Adrenal gland (tissue), 9 donors: ENCODE measurements at regions not wholly inside any gene's neighbourhood (a gene's known extent, or its start where the extent isn't known, plus 50 kb on each side); places are given as distances from the start of the nearest gene placed in this dataset.

Source experiments
- DNase-seq, 7 donors: peaks; one replicate each; pipeline ENCODE4 v3.0.0-alpha.2; 2019 to 2020
- H3K27ac ChIP-seq, 5 donors: fragments of 200-600 bp; sonication (generic) in 4 of 5; 1 replicate in 3 of 5; 2 replicates in 2 of 5; pipeline versions ENCODE4 v1.5.1 to v1.8.0; 2016 to 2020; ENCODE audit warnings: mild to moderate bottlenecking in 1 of 5
- H3K27me3 ChIP-seq: fragments of 200-600 bp; 2 replicates; pipeline ENCODE4 v1.8.0; 2021
- H3K36me3 ChIP-seq, 2 donors: fragments of 200-600 bp; replicated peaks in 1 of 2; 1 replicate in 1 of 2; 2 replicates in 1 of 2; pipeline versions ENCODE4 v1.5.1 to v1.8.0; 2018 to 2022
- H3K4me1 ChIP-seq, 2 donors: fragments of 200-600 bp; replicated peaks in 1 of 2; 1 replicate in 1 of 2; 2 replicates in 1 of 2; pipeline versions ENCODE4 v1.5.1 to v1.8.0; 2018 to 2021
- H3K4me3 ChIP-seq, 4 donors: fragments of 200-600 bp; sonication (generic) in 3 of 4; one replicate each; pipeline ENCODE4 v1.5.1; 2016 to 2018
- H3K9me3 ChIP-seq, 3 donors: fragments of 200-600 bp; sonication (generic) in 1 of 3; replicated peaks in 1 of 3; 1 replicate in 2 of 3; 2 replicates in 1 of 3; pipeline versions ENCODE4 v1.5.1 to v1.8.0; 2016 to 2021
- POLR2A ChIP-seq, 2 donors: fragments of 450-650 bp; IDR thresholded peaks; one replicate each; pipeline ENCODE4 v1.6.1; 2017; ENCODE audit warnings: antibody characterized with exemption in 2 of 2, mild to moderate bottlenecking in 2 of 2, moderate library complexity in 1 of 2
- WGBS, 4 donors: extraction: QIAGEN DNeasy Blood & Tissue Kit in 2 of 4; methylation state at CpG; one replicate each; pipeline versions ENCODE4 v1.1.5 to v1.1.7; 2013 to 2017; 5-methylcytosine and 5-hydroxymethylcytosine counted together
- intact Hi-C, 2 donors: fragments of 100-400 bp; cut with DNase I; formaldehyde crosslinking; loops; one replicate each; pipeline versions ENCODE4 v1.14.1 to v1.15.0; 2022 to 2023
- TF ChIP-seq, protein P1 (sequence below), 6 experiments: fragments of 450-650 bp in 4 of 6; fragments of 200-600 bp in 2 of 6; sonication (generic) in 1 of 6; IDR thresholded peaks; 1 replicate in 5 of 6; 2 replicates in 1 of 6; pipeline versions ENCODE4 v1.5.1 to v1.8.0; 2016 to 2021; ENCODE audit warnings: antibody characterized with exemption in 6 of 6, mild to moderate bottlenecking in 2 of 6, moderate library complexity in 1 of 6
- donor health status: healthy with polysubstance abuse.
- donor health status: Bipolar disorder and iron deficiency.
- donor health status: DM: yes; HTN: yes; CAD: no.
- donor health status: DM: no; HTN: no; CAD: no.
- donor health status: DM: no; HTN: no; CAD: no.

- Histone ChIP-seq H3K9me3 (no peaks in the 10 kb centered on the region), H3K4me3 (no peak overlapping the region), H3K4me1 (no peaks in the 10 kb centered on the region), H3K27ac (no peak overlapping the region), H3K36me3 (no peaks in the 10 kb centered on the region), H3K27me3 (no peaks in the 10 kb centered on the region)
- intact Hi-C loops: no loop called here
- WGBS, 4 donors: 60 to 89% (median 77%) methylated on average over 2 of the region's 2 CpGs
- TF ChIP-seq, protein P1, sequence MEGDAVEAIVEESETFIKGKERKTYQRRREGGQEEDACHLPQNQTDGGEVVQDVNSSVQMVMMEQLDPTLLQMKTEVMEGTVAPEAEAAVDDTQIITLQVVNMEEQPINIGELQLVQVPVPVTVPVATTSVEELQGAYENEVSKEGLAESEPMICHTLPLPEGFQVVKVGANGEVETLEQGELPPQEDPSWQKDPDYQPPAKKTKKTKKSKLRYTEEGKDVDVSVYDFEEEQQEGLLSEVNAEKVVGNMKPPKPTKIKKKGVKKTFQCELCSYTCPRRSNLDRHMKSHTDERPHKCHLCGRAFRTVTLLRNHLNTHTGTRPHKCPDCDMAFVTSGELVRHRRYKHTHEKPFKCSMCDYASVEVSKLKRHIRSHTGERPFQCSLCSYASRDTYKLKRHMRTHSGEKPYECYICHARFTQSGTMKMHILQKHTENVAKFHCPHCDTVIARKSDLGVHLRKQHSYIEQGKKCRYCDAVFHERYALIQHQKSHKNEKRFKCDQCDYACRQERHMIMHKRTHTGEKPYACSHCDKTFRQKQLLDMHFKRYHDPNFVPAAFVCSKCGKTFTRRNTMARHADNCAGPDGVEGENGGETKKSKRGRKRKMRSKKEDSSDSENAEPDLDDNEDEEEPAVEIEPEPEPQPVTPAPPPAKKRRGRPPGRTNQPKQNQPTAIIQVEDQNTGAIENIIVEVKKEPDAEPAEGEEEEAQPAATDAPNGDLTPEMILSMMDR (IDR thresholded peaks at IDR 0.05): no peak
- TF ChIP-seq POLR2A (IDR thresholded peaks at IDR 0.05): no peak
- DNase-seq: no peak
Observed at GRCh38 chr7:9945857-9946256, 1027.8 kb upstream of the PHF14 start.

DNA sequence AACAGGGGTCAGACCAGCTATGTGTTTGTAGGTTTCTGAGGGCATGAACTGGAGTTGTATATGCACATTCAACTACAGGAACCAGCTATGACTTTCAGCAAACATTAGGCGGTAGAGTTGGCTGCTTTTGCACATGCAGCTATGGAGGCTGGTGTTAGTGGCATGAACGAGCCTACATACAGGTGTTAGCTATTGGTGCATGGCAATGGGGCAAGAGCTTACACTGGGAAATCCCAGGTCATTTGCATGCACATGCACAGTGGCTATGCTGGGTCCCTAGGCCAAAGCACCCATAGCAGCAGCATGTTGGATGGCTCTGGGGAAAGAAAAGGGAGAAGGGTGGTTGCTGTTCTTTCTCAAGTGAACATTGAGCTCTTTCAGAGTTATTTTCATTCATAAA lies 1018.5 kb upstream of the PHF14 start:
- no peaks in the 10 kb centered on the region for H3K4me1 ChIP-seq
- H3K27ac ChIP-seq: no peak overlapping the region
- no peaks in the 10 kb centered on the region for H3K27me3 ChIP-seq
- DNase-seq: no peak
- TF ChIP-seq, protein P1 (IDR thresholded peaks at IDR 0.05): no peak
- TF ChIP-seq POLR2A (IDR thresholded peaks at IDR 0.05): no peak
- no peaks in the 10 kb centered on the region for H3K9me3 ChIP-seq
- no peak overlapping the region for H3K4me3 ChIP-seq
- H3K36me3 ChIP-seq: no peaks in the 10 kb centered on the region
- intact Hi-C loops: no loop called here
- 74 to 95% (median 83%) methylated on average over 2 of the region's 2 CpGs for WGBS, 4 donors

- 67 to 81% (median 79%) methylated on average over 5 of the region's 5 CpGs for WGBS, 4 donors
- no peaks in the 10 kb centered on the region for H3K36me3 ChIP-seq
- TF ChIP-seq POLR2A (IDR thresholded peaks at IDR 0.05): no peak
- TF ChIP-seq, protein P1 (IDR thresholded peaks at IDR 0.05): no peak
- DNase-seq: no peak
- no peaks in the 10 kb centered on the region for H3K27me3 ChIP-seq
- H3K27ac ChIP-seq: no peak overlapping the region
- intact Hi-C loops: no loop called here
- no peaks in the 10 kb centered on the region for H3K9me3 ChIP-seq
- H3K4me3 ChIP-seq: no peak overlapping the region
- H3K4me1 ChIP-seq: no peaks in the 10 kb centered on the region
Observed at GRCh38 chr7:9958486-9958885, 1015.2 kb upstream of the PHF14 start.

- Histone ChIP-seq H3K9me3 (no peaks in the 10 kb centered on the region), H3K36me3 (no peaks in the 10 kb centered on the region), H3K4me1 (no peaks in the 10 kb centered on the region), H3K4me3 (no peak overlapping the region), H3K27ac (no peak overlapping the region), H3K27me3 (no peaks in the 10 kb centered on the region)
- intact Hi-C loops: no loop called here
- 36 to 49% (median 43%) methylated on average over 3 of the region's 3 CpGs for WGBS, 4 donors
- no peak for DNase-seq
- TF ChIP-seq, protein P1 (IDR thresholded peaks at IDR 0.05): no peak
- TF ChIP-seq POLR2A (IDR thresholded peaks at IDR 0.05): no peak
Observed at GRCh38 chr7:9960460-9960859, 1013.2 kb upstream of the PHF14 start.
